Gastroesophageal sphincter (tissue), 4 donors: ENCODE measurements at regions not wholly inside any gene's neighbourhood (a gene's known extent, or its start where the extent isn't known, plus 50 kb on each side); places are given as distances from the start of the nearest gene placed in this dataset.
A peak's percentile ranks its signal among the peaks of the same experiment; 100 is the strongest.

ENCODE experiments used
- ATAC-seq: fragments of 150-250 bp; one replicate; pipeline ENCODE4 v1.9.1; 2016; ENCODE audit warnings: mild to moderate bottlenecking, moderate library complexity
- H3K27ac ChIP-seq, 4 donors: fragments of 200-600 bp; sonication (generic) in 3 of 4; 1 replicate in 3 of 4; 2 replicates in 1 of 4; pipeline ENCODE4 v1.5.1; 2016 to 2019
- H3K27me3 ChIP-seq: fragments of 200-600 bp; sonication (generic); one replicate; pipeline ENCODE4 v1.5.1; 2019
- H3K36me3 ChIP-seq, 2 donors: fragments of 200-600 bp; sonication (generic); one replicate each; pipeline ENCODE4 v1.5.1; 2019; ENCODE audit warnings: control low read depth in 1 of 2
- H3K4me1 ChIP-seq, 3 donors: fragments of 200-600 bp; sonication (generic); 1 replicate in 2 of 3; 2 replicates in 1 of 3; pipeline ENCODE4 v1.5.1; 2016 to 2019; ENCODE audit warnings: control low read depth in 2 of 3
- H3K4me3 ChIP-seq, 2 donors: fragments of 200-600 bp; sonication (generic); one replicate each; pipeline ENCODE4 v1.5.1; 2019; ENCODE audit warnings: mild to moderate bottlenecking in 1 of 2, moderate library complexity in 1 of 2
- H3K9me3 ChIP-seq, 3 donors: fragments of 200-600 bp; sonication (generic); one replicate each; pipeline ENCODE4 v1.5.1; 2017 to 2019; ENCODE audit warnings: control low read depth in 2 of 3
- EP300 ChIP-seq: sonication (generic); formaldehyde crosslinking; IDR thresholded peaks from one replicate; pipeline ENCODE4 v1.6.1; 2017; ENCODE audit warnings: antibody characterized with exemption, mild to moderate bottlenecking
- POLR2A ChIP-seq, 2 donors: fragments of 450-650 bp; IDR thresholded peaks; one replicate each; pipeline ENCODE4 v1.6.1; 2017; ENCODE audit warnings: antibody characterized with exemption in 2 of 2, mild to moderate bottlenecking in 2 of 2, moderate library complexity in 1 of 2
- POLR2AphosphoS5 ChIP-seq: sonication (generic); formaldehyde crosslinking; IDR thresholded peaks from one replicate; pipeline ENCODE4 v1.6.1; 2017; ENCODE audit warnings: antibody characterized with exemption
- WGBS, 2 donors: methylation state at CpG; one replicate each; pipeline ENCODE4 v1.1.5; 2018; ENCODE audit warnings: low coverage in 1 of 2; 5-methylcytosine and 5-hydroxymethylcytosine counted together
- TF ChIP-seq, protein P1 (sequence below), 4 experiments: fragments of 200-600 bp in 2 of 4; fragments of 450-650 bp in 2 of 4; sonication (generic) in 1 of 4; IDR thresholded peaks; one replicate each; pipeline ENCODE4 v1.5.1; 2017 to 2019; ENCODE audit warnings: antibody characterized with exemption in 4 of 4, mild to moderate bottlenecking in 2 of 4, moderate library complexity in 2 of 4

- no peaks in the 10 kb centered on the region for H3K4me1 ChIP-seq
- H3K4me3 ChIP-seq = no peak overlapping the region
- 88% methylated on average over 5 of the region's 5 CpGs; no CpG with 5 or more reads in 1 of the 2 donors for WGBS, 2 donors
- TF ChIP-seq EP300 = no peak
- TF ChIP-seq, protein P1, sequence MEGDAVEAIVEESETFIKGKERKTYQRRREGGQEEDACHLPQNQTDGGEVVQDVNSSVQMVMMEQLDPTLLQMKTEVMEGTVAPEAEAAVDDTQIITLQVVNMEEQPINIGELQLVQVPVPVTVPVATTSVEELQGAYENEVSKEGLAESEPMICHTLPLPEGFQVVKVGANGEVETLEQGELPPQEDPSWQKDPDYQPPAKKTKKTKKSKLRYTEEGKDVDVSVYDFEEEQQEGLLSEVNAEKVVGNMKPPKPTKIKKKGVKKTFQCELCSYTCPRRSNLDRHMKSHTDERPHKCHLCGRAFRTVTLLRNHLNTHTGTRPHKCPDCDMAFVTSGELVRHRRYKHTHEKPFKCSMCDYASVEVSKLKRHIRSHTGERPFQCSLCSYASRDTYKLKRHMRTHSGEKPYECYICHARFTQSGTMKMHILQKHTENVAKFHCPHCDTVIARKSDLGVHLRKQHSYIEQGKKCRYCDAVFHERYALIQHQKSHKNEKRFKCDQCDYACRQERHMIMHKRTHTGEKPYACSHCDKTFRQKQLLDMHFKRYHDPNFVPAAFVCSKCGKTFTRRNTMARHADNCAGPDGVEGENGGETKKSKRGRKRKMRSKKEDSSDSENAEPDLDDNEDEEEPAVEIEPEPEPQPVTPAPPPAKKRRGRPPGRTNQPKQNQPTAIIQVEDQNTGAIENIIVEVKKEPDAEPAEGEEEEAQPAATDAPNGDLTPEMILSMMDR (IDR thresholded peaks at IDR 0.05) = no peak
- TF ChIP-seq POLR2A (IDR thresholded peaks at IDR 0.05) = no peak
- no peak for TF ChIP-seq POLR2AphosphoS5
- no peak overlapping the region for H3K27ac ChIP-seq
- H3K9me3 ChIP-seq = peaks cover 0 to 10% (median 0%) of the 10 kb centered on the region in 3 donors
- no peaks in the 10 kb centered on the region for H3K36me3 ChIP-seq
- peaks cover 24% of the 10 kb centered on the region for H3K27me3 ChIP-seq
- ATAC-seq = no peak
Measured at GRCh38 chr7:356087-356486, 66.1 kb downstream of the FOXL3 start.

GRCh38 chr7:356691-357462 is 66.9 kb downstream of the FOXL3 start:
- Histone ChIP-seq H3K27ac (no peak overlapping the region), H3K27me3 (peaks cover 26% of the 10 kb centered on the region), H3K4me1 (no peaks in the 10 kb centered on the region), H3K9me3 (peaks cover 0 to 10% (median 0%) of the 10 kb centered on the region in 3 donors), H3K4me3 (no peak overlapping the region), H3K36me3 (no peaks in the 10 kb centered on the region)
- ATAC-seq = peak; percentile 39
- WGBS, 2 donors = 63% methylated on average over 2 of the region's 24 CpGs; no CpG with 5 or more reads in 1 of the 2 donors
- TF ChIP-seq EP300 = no peak
- TF ChIP-seq POLR2A (IDR thresholded peaks at IDR 0.05) = no peak
- no peak for TF ChIP-seq POLR2AphosphoS5
- TF ChIP-seq, protein P1 (IDR thresholded peaks at IDR 0.05) = no peak

DNA sequence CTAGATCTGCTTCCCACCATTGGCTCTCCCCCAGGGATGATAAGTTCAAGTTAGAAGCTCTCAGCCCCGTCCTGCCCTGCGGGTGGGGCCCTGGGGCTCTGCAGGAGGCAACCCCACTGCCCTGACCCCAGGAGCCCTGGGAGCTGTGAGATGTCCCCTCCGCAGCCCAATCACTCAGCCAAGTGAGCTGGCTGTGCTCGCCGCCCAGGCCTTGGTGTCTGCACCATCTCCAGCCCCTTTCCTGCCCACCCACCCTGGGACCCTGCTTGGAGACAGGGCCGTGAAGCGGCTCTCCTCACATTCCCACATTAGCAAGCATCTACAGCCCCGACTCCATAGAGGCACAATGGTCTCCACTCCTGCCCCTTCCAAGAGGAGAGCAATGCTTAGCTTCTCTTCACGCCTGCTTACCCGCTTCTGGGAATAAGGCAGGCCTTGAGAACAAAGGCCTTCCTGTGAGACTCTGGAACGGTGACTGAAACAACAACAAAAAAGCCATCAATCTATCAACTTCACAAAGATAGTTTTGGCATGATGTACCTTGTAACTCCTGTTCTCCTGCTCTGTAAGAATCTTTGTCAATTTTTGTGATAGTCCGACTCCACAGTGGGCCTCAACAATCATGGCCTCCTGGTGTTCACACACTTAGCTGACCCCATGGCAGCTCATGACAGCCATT is 67.7 kb downstream of the FOXL3 start:
- Histone ChIP-seq H3K4me1 (no peaks in the 10 kb centered on the region), H3K9me3 (peaks cover 0 to 10% (median 0%) of the 10 kb centered on the region in 3 donors), H3K27me3 (peaks cover 34% of the 10 kb centered on the region), H3K27ac (no peak overlapping the region), H3K36me3 (no peaks in the 10 kb centered on the region), H3K4me3 (no peak overlapping the region)
- TF ChIP-seq EP300 = no peak
- TF ChIP-seq POLR2A (IDR thresholded peaks at IDR 0.05) = no peak
- TF ChIP-seq, protein P1 (IDR thresholded peaks at IDR 0.05) = no peak
- TF ChIP-seq POLR2AphosphoS5 = no peak
- 0 to 61% methylated on average over 1 to 4 of the region's 12 CpGs for WGBS, 2 donors
- no peak for ATAC-seq

DNA sequence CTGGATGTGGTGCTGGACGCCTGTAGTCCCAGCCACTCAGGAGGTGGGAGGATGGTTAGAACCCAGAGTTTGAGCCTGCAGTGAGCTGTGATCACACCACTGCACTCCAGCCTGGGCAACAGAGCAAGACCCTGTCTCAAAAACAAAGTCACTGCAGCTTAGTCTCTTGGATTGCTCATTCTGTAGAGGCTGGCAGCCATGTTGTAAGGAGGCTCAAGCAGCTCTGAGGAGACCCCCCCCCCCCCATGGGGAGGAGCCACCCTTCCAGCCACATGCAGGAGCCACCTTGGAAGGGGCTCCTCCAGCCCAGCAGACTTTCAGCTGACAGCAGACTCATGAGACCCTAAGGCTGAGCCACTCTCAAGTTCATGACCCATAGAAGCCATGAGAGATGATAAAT is 68.4 kb downstream of the FOXL3 start:
- no CpG with 5 or more reads among the region's 1 CpG for WGBS, 2 donors
- TF ChIP-seq EP300 = no peak
- no peak for TF ChIP-seq POLR2A (IDR thresholded peaks at IDR 0.05)
- TF ChIP-seq, protein P1 (IDR thresholded peaks at IDR 0.05) = no peak
- no peak for TF ChIP-seq POLR2AphosphoS5
- H3K27me3 ChIP-seq = peaks cover 39% of the 10 kb centered on the region
- H3K4me3 ChIP-seq = no peak overlapping the region
- ATAC-seq = no peak
- H3K9me3 ChIP-seq = peaks cover 0 to 10% (median 0%) of the 10 kb centered on the region in 3 donors
- H3K27ac ChIP-seq = no peak overlapping the region
- no peaks in the 10 kb centered on the region for H3K4me1 ChIP-seq
- no peaks in the 10 kb centered on the region for H3K36me3 ChIP-seq
